IMR-90 (cell line): ENCODE measurements at regions not wholly inside any gene's neighbourhood (a gene's known extent, or its start where the extent isn't known, plus 50 kb on each side); places are given as distances from the start of the nearest gene placed in this dataset.

Source experiments
- ATAC-seq: fragments of 200-7000 bp; cut with Tn5 transposase; 2 replicates; pipeline ENCODE4 v1.9.1; 2020; ENCODE audit warnings: low read depth, mild to moderate bottlenecking, moderate library complexity
- BruUV-seq: library from RNA; stranded (reverse); fragments of 400-500 nt; replicated peaks from 2 replicates; lab custom pipeline; 2021; lab: Mats Ljungman, UMichigan
- CTCF ChIA-PET: fragments of 300-600 bp; formaldehyde crosslinking; extraction: SDS; loops from one replicate; lab custom pipeline; 2021; ENCODE audit warnings: antibody characterized with exemption; lab: Yijun Ruan, JAX
- POLR2A ChIA-PET: fragments of 300-600 bp; sonication (Branson Sonifier 250); formaldehyde crosslinking; loops from one replicate; lab custom pipeline; 2022; ENCODE audit warnings: antibody characterized with exemption; ENCODE audit not compliant: unreplicated experiment; lab: Charles Lee
- DNase-seq: peaks from one replicate; pipeline ENCODE4 v3.0.0; 2013
- H2AFZ ChIP-seq: replicated peaks from 2 replicates; pipeline ENCODE3; 2013; ENCODE audit warnings: low read length, mild to moderate bottlenecking; ENCODE audit not compliant: poor library complexity
- H2AK5ac ChIP-seq: 2 replicates; pipeline ENCODE4 v1.6.1; 2013; ENCODE audit warnings: low read depth, low read length, inconsistent platforms
- H2AK9ac ChIP-seq: replicated peaks from 2 replicates; pipeline ENCODE3; 2013; ENCODE audit warnings: mild to moderate bottlenecking, low read depth, low read length, moderate library complexity; ENCODE audit not compliant: poor library complexity
- H2BK120ac ChIP-seq: 2 replicates; pipeline ENCODE4 v1.6.1; 2013; ENCODE audit warnings: low read depth, low read length, inconsistent platforms
- H2BK15ac ChIP-seq: 3 replicates; pipeline ENCODE4 v1.6.1; 2013; ENCODE audit warnings: low read depth, low read length, inconsistent platforms
- H2BK20ac ChIP-seq: 2 replicates; pipeline ENCODE4 v1.6.1; 2013; ENCODE audit warnings: low read depth, mild to moderate bottlenecking, inconsistent platforms, low read length, moderate library complexity
- H2BK5ac ChIP-seq: 2 replicates; pipeline ENCODE4 v1.6.1; 2013; ENCODE audit warnings: mild to moderate bottlenecking, low read depth, low read length, inconsistent platforms; ENCODE audit not compliant: poor library complexity, severe bottlenecking
- H3K14ac ChIP-seq: replicated peaks from 2 replicates; pipeline ENCODE4 v1.6.1; 2013; ENCODE audit warnings: low read depth, low read length, inconsistent platforms
- H3K18ac ChIP-seq: 2 replicates; pipeline ENCODE4 v1.6.1; 2013; ENCODE audit warnings: low read depth, low read length, control low read depth
- H3K23ac ChIP-seq: 2 replicates; pipeline ENCODE4 v1.6.1; 2013; ENCODE audit warnings: low read depth, low read length, inconsistent platforms
- H3K27ac ChIP-seq: 2 replicates; pipeline ENCODE4 v1.5.1; 2013; ENCODE audit warnings: mild to moderate bottlenecking, control low read depth, low read length; ENCODE audit not compliant: insufficient read depth
- H3K27me3 ChIP-seq: 2 replicates; pipeline ENCODE4 v1.6.1; 2013; ENCODE audit warnings: low read length; ENCODE audit not compliant: control insufficient read depth, insufficient read depth
- H3K36me3 ChIP-seq: 2 replicates; pipeline ENCODE4 v1.6.1; 2013; ENCODE audit warnings: low read length, mixed read lengths; ENCODE audit not compliant: control insufficient read depth, insufficient read depth
- H3K4ac ChIP-seq: 2 replicates; pipeline ENCODE4 v1.6.1; 2013; ENCODE audit warnings: low read depth, low read length, inconsistent platforms
- H3K4me1 ChIP-seq: 2 replicates; pipeline ENCODE4 v1.6.1; 2013; ENCODE audit warnings: low read length, mixed read lengths; ENCODE audit not compliant: control insufficient read depth, insufficient read depth
- H3K4me2 ChIP-seq: 2 replicates; pipeline ENCODE4 v1.6.1; 2013; ENCODE audit warnings: low read depth, mild to moderate bottlenecking, control low read depth, low read length, moderate library complexity
- H3K4me3 ChIP-seq: 2 replicates; pipeline ENCODE4 v1.5.1; 2013; ENCODE audit warnings: low read depth, mild to moderate bottlenecking, control low read depth, low read length, moderate library complexity; ENCODE audit not compliant: insufficient read depth
- H3K56ac ChIP-seq: 2 replicates; pipeline ENCODE4 v1.6.1; 2013; ENCODE audit warnings: low read length, inconsistent platforms; ENCODE audit not compliant: insufficient read depth; ENCODE audit errors: extremely low read depth
- H3K79me1 ChIP-seq, 2 experiments: 2 replicates each; pipeline ENCODE4 v1.6.1; 2013; ENCODE audit warnings: low read length in 2 of 2, inconsistent platforms in 1 of 2, low read depth in 1 of 2
- H3K9ac ChIP-seq: 2 replicates; pipeline ENCODE4 v1.6.1; 2013; ENCODE audit warnings: low read depth, low read length, control low read depth
- H3K9me1 ChIP-seq: 2 replicates; pipeline ENCODE4 v1.6.1; 2013; ENCODE audit warnings: low read length, inconsistent platforms; ENCODE audit not compliant: insufficient read depth
- H3K9me3 ChIP-seq: 2 replicates; pipeline ENCODE4 v1.6.1; 2013; ENCODE audit warnings: low read length; ENCODE audit not compliant: control insufficient read depth, insufficient read depth
- H4K20me1 ChIP-seq: 2 replicates; pipeline ENCODE4 v1.6.1; 2013; ENCODE audit warnings: low read length, inconsistent platforms; ENCODE audit not compliant: insufficient read depth
- H4K5ac ChIP-seq: 2 replicates; pipeline ENCODE4 v1.6.1; 2013; ENCODE audit warnings: mild to moderate bottlenecking, low read depth, low read length, control low read depth
- H4K8ac ChIP-seq, 2 experiments: 2 replicates each; pipeline ENCODE4 v1.6.1; 2013; ENCODE audit warnings: low read depth in 2 of 2, low read length in 2 of 2, control low read depth in 1 of 2, inconsistent platforms in 1 of 2
- H4K91ac ChIP-seq: 2 replicates; pipeline ENCODE4 v1.6.1; 2013; ENCODE audit warnings: low read depth, low read length, inconsistent platforms; ENCODE audit not compliant: insufficient read depth
- BHLHE40 ChIP-seq: fragments of 150-350 bp; IDR thresholded peaks from 2 replicates; pipeline ENCODE4 v1.6.1; 2016; ENCODE audit warnings: mild to moderate bottlenecking, low read depth, low read length
- CHD1 ChIP-seq: IDR thresholded peaks from 2 replicates; pipeline ENCODE4 v1.6.1; 2012; ENCODE audit warnings: low read depth, low read length, improper control_type of control experiment
- FOS ChIP-seq: fragments of 150-350 bp; IDR thresholded peaks from 2 replicates; pipeline ENCODE4 v1.6.1; 2016; ENCODE audit warnings: low read depth, low read length
- MAFK ChIP-seq: IDR thresholded peaks from 2 replicates; pipeline ENCODE4 v1.6.1; 2012; ENCODE audit warnings: low read depth, low read length, improper control_type of control experiment
- MAZ ChIP-seq: IDR thresholded peaks from 2 replicates; pipeline ENCODE4 v1.6.1; 2012; ENCODE audit warnings: low read depth, mild to moderate bottlenecking, low read length, improper control_type of control experiment, moderate library complexity, borderline replicate concordance
- MXI1 ChIP-seq: IDR thresholded peaks from 2 replicates; pipeline ENCODE4 v1.6.1; 2012; ENCODE audit warnings: low read depth, mild to moderate bottlenecking, low read length, moderate library complexity, borderline replicate concordance
- NFE2L2 ChIP-seq: fragments of 150-350 bp; IDR thresholded peaks from 2 replicates; pipeline ENCODE4 v1.6.1; 2016; ENCODE audit warnings: low read depth, mild to moderate bottlenecking, low read length
- POLR2A ChIP-seq: IDR thresholded peaks from 2 replicates; pipeline ENCODE4 v1.6.1; 2012; ENCODE audit warnings: mild to moderate bottlenecking, low read depth, low read length
- RAD21 ChIP-seq: IDR thresholded peaks from 2 replicates; pipeline ENCODE4 v1.6.1; 2012; ENCODE audit warnings: low read length, improper control_type of control experiment
- RFX5 ChIP-seq: IDR thresholded peaks from 2 replicates; pipeline ENCODE4 v1.8.0; 2012; ENCODE audit warnings: low read depth, mild to moderate bottlenecking, low read length, moderate library complexity
- SMC3 ChIP-seq: fragments of 150-350 bp; IDR thresholded peaks from 2 replicates; pipeline ENCODE4 v1.6.1; 2016; ENCODE audit warnings: low read depth, mild to moderate bottlenecking, antibody characterized with exemption, low read length, moderate library complexity
- dilution Hi-C: fragments of 300-500 bp; cut with HindIII; formaldehyde crosslinking; loops from one replicate; pipeline ENCODE4 v1.14.3; 2018; ENCODE audit warnings: low sequenced_read_pairs; ENCODE audit not compliant: unreplicated experiment
- in situ Hi-C: fragments of 300-500 bp; cut with MboI; formaldehyde crosslinking; loops from 3 replicates; pipeline ENCODE4 v1.14.3; 2019; ENCODE audit warnings: low sequenced_read_pairs, inconsistent platforms, mixed read lengths
- intact Hi-C: fragments of 100-400 bp; cut with micrococcal nuclease; formaldehyde crosslinking; loops from 2 replicates; pipeline ENCODE4 v1.10.0; 2022
- TF ChIP-seq, protein P1 (sequence below): conservative IDR thresholded peaks from 2 replicates; pipeline ENCODE4 v1.5.1; 2012; ENCODE audit warnings: mild to moderate bottlenecking, low read depth, low read length, improper control_type of control experiment
- TF ChIP-seq, protein P2 (sequence below): fragments of 150-350 bp; IDR thresholded peaks from 2 replicates; pipeline ENCODE4 v1.6.1; 2017; ENCODE audit warnings: mild to moderate bottlenecking, antibody characterized with exemption, low read length, low read depth
- TF ChIP-seq, protein P3 (sequence below): fragments of 150-350 bp; IDR thresholded peaks from 2 replicates; pipeline ENCODE4 v1.6.1; 2016; ENCODE audit warnings: low read depth, mild to moderate bottlenecking, low read length, moderate library complexity, borderline replicate concordance

DNA sequence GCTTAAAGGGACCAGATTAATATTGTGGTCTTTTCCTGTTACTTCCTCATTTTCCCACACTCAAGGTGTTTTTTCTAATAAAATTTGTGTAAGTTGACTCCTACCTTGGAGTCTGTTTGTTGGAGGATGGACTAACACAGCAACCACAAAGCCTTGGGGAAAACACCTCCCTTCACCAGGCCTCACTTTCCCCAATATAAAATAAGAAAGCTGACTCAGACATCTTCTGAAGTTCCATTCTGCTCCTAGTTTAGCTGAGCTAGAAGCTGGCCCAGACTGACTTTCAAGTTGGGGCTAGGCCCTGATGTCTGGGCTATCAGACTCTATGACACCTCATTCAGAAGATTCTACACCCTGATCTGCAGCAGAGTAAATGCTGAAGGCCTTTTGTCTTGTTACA, 73.0 kb upstream of the ADRB1 start:
- POLR2A ChIA-PET = no interaction called here
- DNase-seq = no peak

More for the DNA sequence above, 73.0 kb upstream of the ADRB1 start:
- no peak overlapping the region for H2AK9ac ChIP-seq
- H4K91ac ChIP-seq = no peak overlapping the region
- ATAC-seq = no peak
- no peak overlapping the region for H2AK5ac ChIP-seq
- CTCF ChIA-PET = no interaction called here
- no peaks in the 10 kb centered on the region; the same call in 1 of the 2 replicates for H4K20me1 ChIP-seq
- H3K4ac ChIP-seq = no peak overlapping the region
- intact Hi-C loops = no loop called here
- H3K9me3 ChIP-seq = no peaks in the 10 kb centered on the region
- no peak overlapping the region for H3K4me2 ChIP-seq
- H3K9me1 ChIP-seq = no peaks in the 10 kb centered on the region
- H4K8ac ChIP-seq = no peak overlapping the region
- H3K27ac ChIP-seq = no peak overlapping the region
- dilution Hi-C loops = no loop called here
- no peaks in the 10 kb centered on the region for H3K4me1 ChIP-seq
- H3K4me3 ChIP-seq = no peak overlapping the region
- no peak overlapping the region for H2BK20ac ChIP-seq
- peaks cover 8% of the 10 kb centered on the region; the same call in 1 of the 2 replicates for H3K27me3 ChIP-seq
- H3K79me1 ChIP-seq = no peaks in the 10 kb centered on the region
- H2BK120ac ChIP-seq = no peak overlapping the region
- H3K23ac ChIP-seq = no peak overlapping the region
- no peak overlapping the region for H2BK15ac ChIP-seq
- H3K14ac ChIP-seq = no peak overlapping the region
- no peak for TF ChIP-seq POLR2A
- TF ChIP-seq, protein P1, sequence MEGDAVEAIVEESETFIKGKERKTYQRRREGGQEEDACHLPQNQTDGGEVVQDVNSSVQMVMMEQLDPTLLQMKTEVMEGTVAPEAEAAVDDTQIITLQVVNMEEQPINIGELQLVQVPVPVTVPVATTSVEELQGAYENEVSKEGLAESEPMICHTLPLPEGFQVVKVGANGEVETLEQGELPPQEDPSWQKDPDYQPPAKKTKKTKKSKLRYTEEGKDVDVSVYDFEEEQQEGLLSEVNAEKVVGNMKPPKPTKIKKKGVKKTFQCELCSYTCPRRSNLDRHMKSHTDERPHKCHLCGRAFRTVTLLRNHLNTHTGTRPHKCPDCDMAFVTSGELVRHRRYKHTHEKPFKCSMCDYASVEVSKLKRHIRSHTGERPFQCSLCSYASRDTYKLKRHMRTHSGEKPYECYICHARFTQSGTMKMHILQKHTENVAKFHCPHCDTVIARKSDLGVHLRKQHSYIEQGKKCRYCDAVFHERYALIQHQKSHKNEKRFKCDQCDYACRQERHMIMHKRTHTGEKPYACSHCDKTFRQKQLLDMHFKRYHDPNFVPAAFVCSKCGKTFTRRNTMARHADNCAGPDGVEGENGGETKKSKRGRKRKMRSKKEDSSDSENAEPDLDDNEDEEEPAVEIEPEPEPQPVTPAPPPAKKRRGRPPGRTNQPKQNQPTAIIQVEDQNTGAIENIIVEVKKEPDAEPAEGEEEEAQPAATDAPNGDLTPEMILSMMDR = no peak
- TF ChIP-seq CHD1 = no peak
- no peak for TF ChIP-seq MAFK
- no peak for TF ChIP-seq RFX5
- TF ChIP-seq NFE2L2 = no peak
- TF ChIP-seq FOS = no peak
- no peak for TF ChIP-seq SMC3
- TF ChIP-seq MXI1 = no peak
- TF ChIP-seq BHLHE40 = no peak
- TF ChIP-seq, protein P2, sequence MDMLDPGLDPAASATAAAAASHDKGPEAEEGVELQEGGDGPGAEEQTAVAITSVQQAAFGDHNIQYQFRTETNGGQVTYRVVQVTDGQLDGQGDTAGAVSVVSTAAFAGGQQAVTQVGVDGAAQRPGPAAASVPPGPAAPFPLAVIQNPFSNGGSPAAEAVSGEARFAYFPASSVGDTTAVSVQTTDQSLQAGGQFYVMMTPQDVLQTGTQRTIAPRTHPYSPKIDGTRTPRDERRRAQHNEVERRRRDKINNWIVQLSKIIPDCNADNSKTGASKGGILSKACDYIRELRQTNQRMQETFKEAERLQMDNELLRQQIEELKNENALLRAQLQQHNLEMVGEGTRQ = no peak
- no peak for TF ChIP-seq MAZ
- TF ChIP-seq, protein P3, sequence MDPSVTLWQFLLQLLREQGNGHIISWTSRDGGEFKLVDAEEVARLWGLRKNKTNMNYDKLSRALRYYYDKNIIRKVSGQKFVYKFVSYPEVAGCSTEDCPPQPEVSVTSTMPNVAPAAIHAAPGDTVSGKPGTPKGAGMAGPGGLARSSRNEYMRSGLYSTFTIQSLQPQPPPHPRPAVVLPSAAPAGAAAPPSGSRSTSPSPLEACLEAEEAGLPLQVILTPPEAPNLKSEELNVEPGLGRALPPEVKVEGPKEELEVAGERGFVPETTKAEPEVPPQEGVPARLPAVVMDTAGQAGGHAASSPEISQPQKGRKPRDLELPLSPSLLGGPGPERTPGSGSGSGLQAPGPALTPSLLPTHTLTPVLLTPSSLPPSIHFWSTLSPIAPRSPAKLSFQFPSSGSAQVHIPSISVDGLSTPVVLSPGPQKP = no peak
- TF ChIP-seq RAD21 = no peak
- no peak overlapping the region for H3K9ac ChIP-seq
- H3K56ac ChIP-seq = no peak overlapping the region
- H3K18ac ChIP-seq = no peak overlapping the region
- no peak overlapping the region for H2BK5ac ChIP-seq
- H4K5ac ChIP-seq = no peak overlapping the region
- in situ Hi-C loops = no loop called here
- BruUV-seq = no TSS peak
- H2AFZ ChIP-seq = no peak overlapping the region
- no peaks in the 10 kb centered on the region for H3K36me3 ChIP-seq
